ENCODE measurements at regions not wholly inside any gene's neighbourhood (a gene's known extent, or its start where the extent isn't known, plus 50 kb on each side); places are given as distances from the start of the nearest gene placed in this dataset.

DNA sequence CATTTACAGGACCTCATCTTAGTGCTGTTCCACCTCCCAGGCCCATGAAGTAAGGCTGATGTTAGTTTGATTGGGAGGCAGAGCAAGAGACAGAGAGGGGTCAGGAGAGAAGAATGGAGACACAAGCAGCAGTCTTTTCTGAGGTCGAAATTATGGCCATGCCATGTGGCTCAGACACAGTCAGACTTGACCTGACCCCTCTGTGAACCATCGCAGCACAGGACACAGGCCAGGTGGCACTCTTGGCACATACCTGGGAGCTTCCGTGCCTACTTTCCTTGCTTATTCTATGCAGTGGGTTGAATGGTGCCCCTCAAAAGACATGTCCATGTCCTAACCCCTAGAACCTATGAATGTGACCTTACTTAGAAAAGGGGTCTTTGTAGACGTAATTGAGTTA, 254.9 kb downstream of the MAFB start:
- TF ChIP-seq ESRRA (CRISPR knock-in tag; IDR thresholded peaks at IDR 0.05; ENCODE audit: borderline replicate concordance): no peak
- TF ChIP-seq TP53 (CRISPR knock-in tag; IDR thresholded peaks at IDR 0.05): no peak
- TF ChIP-seq MAX (CRISPR knock-in tag; IDR thresholded peaks at IDR 0.05): no peak

Measured in WTC11 (cell line).